ENCODE measurements at regions not wholly inside any gene's neighbourhood (a gene's known extent, or its start where the extent isn't known, plus 50 kb on each side); places are given as distances from the start of the nearest gene placed in this dataset.

DNA sequence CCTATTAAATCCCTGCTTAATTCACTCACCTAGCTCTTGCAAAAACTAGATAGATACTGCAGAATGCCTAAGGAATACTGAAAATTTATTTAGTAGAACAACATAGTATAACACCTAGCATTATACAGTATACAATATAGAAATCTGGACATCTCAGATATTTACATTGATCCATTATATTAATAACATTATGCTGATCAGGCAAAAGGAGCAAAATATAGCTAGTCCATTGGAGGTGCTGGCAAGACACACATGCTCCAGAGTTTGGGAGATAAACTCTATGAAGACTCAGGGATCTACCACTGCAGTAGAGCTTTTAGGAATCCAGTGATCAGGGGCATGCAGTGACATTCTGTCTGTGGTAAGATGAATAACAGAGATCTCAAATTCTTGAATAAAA, 357.6 kb downstream of the TBC1D4 start:
- no peaks in the 10 kb centered on the region for H3K4me1 ChIP-seq (ENCODE audit: insufficient read depth)
- no peaks in the 10 kb centered on the region for H3K27me3 Mint-ChIP-seq (ENCODE audit: insufficient read depth, low read depth, poor library complexity)
- H2AFZ ChIP-seq, result no peak overlapping the region
- H3K27ac ChIP-seq (ENCODE audit: low read depth), result no peak overlapping the region
- no peak for TF ChIP-seq JUNB (IDR thresholded peaks at IDR 0.05; ENCODE audit: unreplicated experiment)
- TF ChIP-seq, protein P1, sequence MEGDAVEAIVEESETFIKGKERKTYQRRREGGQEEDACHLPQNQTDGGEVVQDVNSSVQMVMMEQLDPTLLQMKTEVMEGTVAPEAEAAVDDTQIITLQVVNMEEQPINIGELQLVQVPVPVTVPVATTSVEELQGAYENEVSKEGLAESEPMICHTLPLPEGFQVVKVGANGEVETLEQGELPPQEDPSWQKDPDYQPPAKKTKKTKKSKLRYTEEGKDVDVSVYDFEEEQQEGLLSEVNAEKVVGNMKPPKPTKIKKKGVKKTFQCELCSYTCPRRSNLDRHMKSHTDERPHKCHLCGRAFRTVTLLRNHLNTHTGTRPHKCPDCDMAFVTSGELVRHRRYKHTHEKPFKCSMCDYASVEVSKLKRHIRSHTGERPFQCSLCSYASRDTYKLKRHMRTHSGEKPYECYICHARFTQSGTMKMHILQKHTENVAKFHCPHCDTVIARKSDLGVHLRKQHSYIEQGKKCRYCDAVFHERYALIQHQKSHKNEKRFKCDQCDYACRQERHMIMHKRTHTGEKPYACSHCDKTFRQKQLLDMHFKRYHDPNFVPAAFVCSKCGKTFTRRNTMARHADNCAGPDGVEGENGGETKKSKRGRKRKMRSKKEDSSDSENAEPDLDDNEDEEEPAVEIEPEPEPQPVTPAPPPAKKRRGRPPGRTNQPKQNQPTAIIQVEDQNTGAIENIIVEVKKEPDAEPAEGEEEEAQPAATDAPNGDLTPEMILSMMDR (conservative IDR thresholded peaks at IDR 0.05; ENCODE audit: low read depth in 2 of 2), result no peak
- TF ChIP-seq STAT1 (IDR thresholded peaks at IDR 0.05; ENCODE audit: unreplicated experiment), result no peak
- TF ChIP-seq, protein P2, sequence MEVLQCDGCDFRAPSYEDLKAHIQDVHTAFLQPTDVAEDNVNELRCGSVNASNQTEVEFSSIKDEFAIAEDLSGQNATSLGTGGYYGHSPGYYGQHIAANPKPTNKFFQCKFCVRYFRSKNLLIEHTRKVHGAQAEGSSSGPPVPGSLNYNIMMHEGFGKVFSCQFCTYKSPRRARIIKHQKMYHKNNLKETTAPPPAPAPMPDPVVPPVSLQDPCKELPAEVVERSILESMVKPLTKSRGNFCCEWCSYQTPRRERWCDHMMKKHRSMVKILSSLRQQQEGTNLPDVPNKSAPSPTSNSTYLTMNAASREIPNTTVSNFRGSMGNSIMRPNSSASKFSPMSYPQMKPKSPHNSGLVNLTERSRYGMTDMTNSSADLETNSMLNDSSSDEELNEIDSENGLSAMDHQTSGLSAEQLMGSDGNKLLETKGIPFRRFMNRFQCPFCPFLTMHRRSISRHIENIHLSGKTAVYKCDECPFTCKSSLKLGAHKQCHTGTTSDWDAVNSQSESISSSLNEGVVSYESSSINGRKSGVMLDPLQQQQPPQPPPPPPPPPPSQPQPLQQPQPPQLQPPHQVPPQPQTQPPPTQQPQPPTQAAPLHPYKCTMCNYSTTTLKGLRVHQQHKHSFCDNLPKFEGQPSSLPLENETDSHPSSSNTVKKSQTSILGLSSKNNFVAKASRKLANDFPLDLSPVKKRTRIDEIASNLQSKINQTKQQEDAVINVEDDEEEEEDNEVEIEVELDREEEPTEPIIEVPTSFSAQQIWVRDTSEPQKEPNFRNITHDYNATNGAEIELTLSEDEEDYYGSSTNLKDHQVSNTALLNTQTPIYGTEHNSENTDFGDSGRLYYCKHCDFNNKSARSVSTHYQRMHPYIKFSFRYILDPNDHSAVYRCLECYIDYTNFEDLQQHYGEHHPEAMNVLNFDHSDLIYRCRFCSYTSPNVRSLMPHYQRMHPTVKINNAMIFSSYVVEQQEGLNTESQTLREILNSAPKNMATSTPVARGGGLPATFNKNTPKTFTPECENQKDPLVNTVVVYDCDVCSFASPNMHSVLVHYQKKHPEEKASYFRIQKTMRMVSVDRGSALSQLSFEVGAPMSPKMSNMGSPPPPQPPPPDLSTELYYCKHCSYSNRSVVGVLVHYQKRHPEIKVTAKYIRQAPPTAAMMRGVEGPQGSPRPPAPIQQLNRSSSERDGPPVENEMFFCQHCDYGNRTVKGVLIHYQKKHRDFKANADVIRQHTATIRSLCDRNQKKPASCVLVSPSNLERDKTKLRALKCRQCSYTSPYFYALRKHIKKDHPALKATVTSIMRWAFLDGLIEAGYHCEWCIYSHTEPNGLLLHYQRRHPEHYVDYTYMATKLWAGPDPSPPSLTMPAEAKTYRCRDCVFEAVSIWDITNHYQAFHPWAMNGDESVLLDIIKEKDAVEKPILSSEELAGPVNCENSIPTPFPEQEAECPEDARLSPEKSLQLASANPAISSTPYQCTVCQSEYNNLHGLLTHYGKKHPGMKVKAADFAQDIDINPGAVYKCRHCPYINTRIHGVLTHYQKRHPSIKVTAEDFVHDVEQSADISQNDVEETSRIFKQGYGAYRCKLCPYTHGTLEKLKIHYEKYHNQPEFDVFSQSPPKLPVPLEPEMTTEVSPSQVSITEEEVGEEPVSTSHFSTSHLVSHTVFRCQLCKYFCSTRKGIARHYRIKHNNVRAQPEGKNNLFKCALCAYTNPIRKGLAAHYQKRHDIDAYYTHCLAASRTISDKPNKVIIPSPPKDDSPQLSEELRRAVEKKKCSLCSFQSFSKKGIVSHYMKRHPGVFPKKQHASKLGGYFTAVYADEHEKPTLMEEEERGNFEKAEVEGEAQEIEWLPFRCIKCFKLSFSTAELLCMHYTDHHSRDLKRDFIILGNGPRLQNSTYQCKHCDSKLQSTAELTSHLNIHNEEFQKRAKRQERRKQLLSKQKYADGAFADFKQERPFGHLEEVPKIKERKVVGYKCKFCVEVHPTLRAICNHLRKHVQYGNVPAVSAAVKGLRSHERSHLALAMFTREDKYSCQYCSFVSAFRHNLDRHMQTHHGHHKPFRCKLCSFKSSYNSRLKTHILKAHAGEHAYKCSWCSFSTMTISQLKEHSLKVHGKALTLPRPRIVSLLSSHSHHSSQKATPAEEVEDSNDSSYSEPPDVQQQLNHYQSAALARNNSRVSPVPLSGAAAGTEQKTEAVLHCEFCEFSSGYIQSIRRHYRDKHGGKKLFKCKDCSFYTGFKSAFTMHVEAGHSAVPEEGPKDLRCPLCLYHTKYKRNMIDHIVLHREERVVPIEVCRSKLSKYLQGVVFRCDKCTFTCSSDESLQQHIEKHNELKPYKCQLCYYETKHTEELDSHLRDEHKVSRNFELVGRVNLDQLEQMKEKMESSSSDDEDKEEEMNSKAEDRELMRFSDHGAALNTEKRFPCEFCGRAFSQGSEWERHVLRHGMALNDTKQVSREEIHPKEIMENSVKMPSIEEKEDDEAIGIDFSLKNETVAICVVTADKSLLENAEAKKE (CRISPR knock-in tag; IDR thresholded peaks at IDR 0.05), result no peak
- no peak for TF ChIP-seq POLR2AphosphoS5 (IDR thresholded peaks at IDR 0.05; ENCODE audit: low read depth)
- TF ChIP-seq ZNF331 (CRISPR knock-in tag; IDR thresholded peaks at IDR 0.05; ENCODE audit: low read depth), result no peak
- no peak for TF ChIP-seq NANOG (IDR thresholded peaks at IDR 0.05; ENCODE audit: borderline replicate concordance)
- no peak for TF ChIP-seq CREB1 (CRISPR knock-in tag; IDR thresholded peaks at IDR 0.05; ENCODE audit: low read depth)
- TF ChIP-seq, protein P3, sequence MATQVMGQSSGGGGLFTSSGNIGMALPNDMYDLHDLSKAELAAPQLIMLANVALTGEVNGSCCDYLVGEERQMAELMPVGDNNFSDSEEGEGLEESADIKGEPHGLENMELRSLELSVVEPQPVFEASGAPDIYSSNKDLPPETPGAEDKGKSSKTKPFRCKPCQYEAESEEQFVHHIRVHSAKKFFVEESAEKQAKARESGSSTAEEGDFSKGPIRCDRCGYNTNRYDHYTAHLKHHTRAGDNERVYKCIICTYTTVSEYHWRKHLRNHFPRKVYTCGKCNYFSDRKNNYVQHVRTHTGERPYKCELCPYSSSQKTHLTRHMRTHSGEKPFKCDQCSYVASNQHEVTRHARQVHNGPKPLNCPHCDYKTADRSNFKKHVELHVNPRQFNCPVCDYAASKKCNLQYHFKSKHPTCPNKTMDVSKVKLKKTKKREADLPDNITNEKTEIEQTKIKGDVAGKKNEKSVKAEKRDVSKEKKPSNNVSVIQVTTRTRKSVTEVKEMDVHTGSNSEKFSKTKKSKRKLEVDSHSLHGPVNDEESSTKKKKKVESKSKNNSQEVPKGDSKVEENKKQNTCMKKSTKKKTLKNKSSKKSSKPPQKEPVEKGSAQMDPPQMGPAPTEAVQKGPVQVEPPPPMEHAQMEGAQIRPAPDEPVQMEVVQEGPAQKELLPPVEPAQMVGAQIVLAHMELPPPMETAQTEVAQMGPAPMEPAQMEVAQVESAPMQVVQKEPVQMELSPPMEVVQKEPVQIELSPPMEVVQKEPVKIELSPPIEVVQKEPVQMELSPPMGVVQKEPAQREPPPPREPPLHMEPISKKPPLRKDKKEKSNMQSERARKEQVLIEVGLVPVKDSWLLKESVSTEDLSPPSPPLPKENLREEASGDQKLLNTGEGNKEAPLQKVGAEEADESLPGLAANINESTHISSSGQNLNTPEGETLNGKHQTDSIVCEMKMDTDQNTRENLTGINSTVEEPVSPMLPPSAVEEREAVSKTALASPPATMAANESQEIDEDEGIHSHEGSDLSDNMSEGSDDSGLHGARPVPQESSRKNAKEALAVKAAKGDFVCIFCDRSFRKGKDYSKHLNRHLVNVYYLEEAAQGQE (IDR thresholded peaks at IDR 0.05; ENCODE audit: unreplicated experiment), result no peak
- TF ChIP-seq, protein P4, sequence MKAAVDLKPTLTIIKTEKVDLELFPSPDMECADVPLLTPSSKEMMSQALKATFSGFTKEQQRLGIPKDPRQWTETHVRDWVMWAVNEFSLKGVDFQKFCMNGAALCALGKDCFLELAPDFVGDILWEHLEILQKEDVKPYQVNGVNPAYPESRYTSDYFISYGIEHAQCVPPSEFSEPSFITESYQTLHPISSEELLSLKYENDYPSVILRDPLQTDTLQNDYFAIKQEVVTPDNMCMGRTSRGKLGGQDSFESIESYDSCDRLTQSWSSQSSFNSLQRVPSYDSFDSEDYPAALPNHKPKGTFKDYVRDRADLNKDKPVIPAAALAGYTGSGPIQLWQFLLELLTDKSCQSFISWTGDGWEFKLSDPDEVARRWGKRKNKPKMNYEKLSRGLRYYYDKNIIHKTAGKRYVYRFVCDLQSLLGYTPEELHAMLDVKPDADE (IDR thresholded peaks at IDR 0.05), result no peak
- H4K20me1 ChIP-seq (replicated peaks; ENCODE audit: insufficient read depth), result no peaks in the 10 kb centered on the region
- H3K4me2 ChIP-seq, result no peak overlapping the region
- H3F3A ChIP-seq (replicated peaks; ENCODE audit: low read depth), result no peaks in the 10 kb centered on the region
- ATAC-seq, result no peak
- H3K36me3 ChIP-seq (ENCODE audit: insufficient read depth), result no peaks in the 10 kb centered on the region
- no peak overlapping the region for H3K4me3 ChIP-seq
- no peaks in the 10 kb centered on the region for H3K27me3 ChIP-seq (ENCODE audit: insufficient read depth)
- no peak for DNase-seq (ENCODE audit: low spot score)
- no peak overlapping the region for H3K4me3 Mint-ChIP-seq
- H3K9me2 ChIP-seq (ENCODE audit: insufficient read depth), result no peaks in the 10 kb centered on the region
- no peaks in the 10 kb centered on the region for H3K4me1 Mint-ChIP-seq
- no peak overlapping the region for H3K27ac Mint-ChIP-seq
- no peaks in the 10 kb centered on the region; the same call in 2 of the 3 replicates for H3K9me3 Mint-ChIP-seq
- no peaks in the 10 kb centered on the region for H3K79me2 ChIP-seq (replicated peaks; ENCODE audit: insufficient read depth)
- H3K36me3 Mint-ChIP-seq (ENCODE audit: low read depth), result no peaks in the 10 kb centered on the region
